Adrenal gland (tissue), 9 donors: ENCODE measurements at regions not wholly inside any gene's neighbourhood (a gene's known extent, or its start where the extent isn't known, plus 50 kb on each side); places are given as distances from the start of the nearest gene placed in this dataset.

ENCODE experiments used
- DNase-seq, 7 donors: peaks; one replicate each; pipeline ENCODE4 v3.0.0-alpha.2; 2019 to 2020
- H3K27ac ChIP-seq, 5 donors: fragments of 200-600 bp; sonication (generic) in 4 of 5; 1 replicate in 3 of 5; 2 replicates in 2 of 5; pipeline versions ENCODE4 v1.5.1 to v1.8.0; 2016 to 2020; ENCODE audit warnings: mild to moderate bottlenecking in 1 of 5
- H3K27me3 ChIP-seq: fragments of 200-600 bp; 2 replicates; pipeline ENCODE4 v1.8.0; 2021
- H3K36me3 ChIP-seq, 2 donors: fragments of 200-600 bp; replicated peaks in 1 of 2; 1 replicate in 1 of 2; 2 replicates in 1 of 2; pipeline versions ENCODE4 v1.5.1 to v1.8.0; 2018 to 2022
- H3K4me1 ChIP-seq, 2 donors: fragments of 200-600 bp; replicated peaks in 1 of 2; 1 replicate in 1 of 2; 2 replicates in 1 of 2; pipeline versions ENCODE4 v1.5.1 to v1.8.0; 2018 to 2021
- H3K4me3 ChIP-seq, 4 donors: fragments of 200-600 bp; sonication (generic) in 3 of 4; one replicate each; pipeline ENCODE4 v1.5.1; 2016 to 2018
- H3K9me3 ChIP-seq, 3 donors: fragments of 200-600 bp; sonication (generic) in 1 of 3; replicated peaks in 1 of 3; 1 replicate in 2 of 3; 2 replicates in 1 of 3; pipeline versions ENCODE4 v1.5.1 to v1.8.0; 2016 to 2021
- CTCF ChIP-seq, 6 experiments: fragments of 450-650 bp in 4 of 6; fragments of 200-600 bp in 2 of 6; sonication (generic) in 1 of 6; IDR thresholded peaks; 1 replicate in 5 of 6; 2 replicates in 1 of 6; pipeline versions ENCODE4 v1.5.1 to v1.8.0; 2016 to 2021; ENCODE audit warnings: antibody characterized with exemption in 6 of 6, mild to moderate bottlenecking in 2 of 6, moderate library complexity in 1 of 6
- POLR2A ChIP-seq, 2 donors: fragments of 450-650 bp; IDR thresholded peaks; one replicate each; pipeline ENCODE4 v1.6.1; 2017; ENCODE audit warnings: antibody characterized with exemption in 2 of 2, mild to moderate bottlenecking in 2 of 2, moderate library complexity in 1 of 2
- WGBS, 4 donors: extraction: QIAGEN DNeasy Blood & Tissue Kit in 2 of 4; methylation state at CpG; one replicate each; pipeline versions ENCODE4 v1.1.5 to v1.1.7; 2013 to 2017; 5-methylcytosine and 5-hydroxymethylcytosine counted together
- intact Hi-C, 2 donors: fragments of 100-400 bp; cut with DNase I; formaldehyde crosslinking; loops; one replicate each; pipeline versions ENCODE4 v1.14.1 to v1.15.0; 2022 to 2023
- donor health status: healthy with polysubstance abuse.
- donor health status: Bipolar disorder and iron deficiency.
- donor health status: DM: yes; HTN: yes; CAD: no.
- donor health status: DM: no; HTN: no; CAD: no.
- donor health status: DM: no; HTN: no; CAD: no.

GRCh38 chr4:103499094-103499493 is 220.7 kb downstream of the TACR3 start:
- DNase-seq, result no peak
- intact Hi-C loops, result no loop called here
- Histone ChIP-seq H3K4me3 (no peak overlapping the region), H3K27ac (no peak overlapping the region), H3K4me1 (no peaks in the 10 kb centered on the region), H3K27me3 (no peaks in the 10 kb centered on the region), H3K9me3 (no peaks in the 10 kb centered on the region), H3K36me3 (no peaks in the 10 kb centered on the region)
- WGBS, 4 donors, result 91 to 94% (median 92%) methylated on average over 2 of the region's 2 CpGs
- TF ChIP-seq CTCF (IDR thresholded peaks at IDR 0.05) (no peak), POLR2A (IDR thresholded peaks at IDR 0.05) (no peak)

- no peak for DNase-seq
- WGBS, 4 donors, result 59 to 65% (median 64%) methylated on average over 8 of the region's 8 CpGs
- TF ChIP-seq POLR2A (IDR thresholded peaks at IDR 0.05), result no peak
- no peak for TF ChIP-seq CTCF (IDR thresholded peaks at IDR 0.05)
These were observed 221.4 kb downstream of the TACR3 start for GRCh38 chr4:103498161-103499070.

GRCh38 chr4:103497692-103498091 is 222.1 kb downstream of the TACR3 start:
- Histone ChIP-seq H3K36me3 (no peaks in the 10 kb centered on the region), H3K4me3 (no peak overlapping the region), H3K27me3 (no peaks in the 10 kb centered on the region), H3K27ac (no peak overlapping the region), H3K4me1 (no peaks in the 10 kb centered on the region), H3K9me3 (no peaks in the 10 kb centered on the region)
- 89 to 100% (median 94%) methylated on average over 1 of the region's 1 CpG for WGBS, 4 donors
- intact Hi-C loops, result no loop called here
- DNase-seq, result no peak
- TF ChIP-seq CTCF (IDR thresholded peaks at IDR 0.05), result no peak
- no peak for TF ChIP-seq POLR2A (IDR thresholded peaks at IDR 0.05)

More at GRCh38 chr4:103498161-103499070, 221.4 kb downstream of the TACR3 start:
- Histone ChIP-seq H3K36me3 (no peaks in the 10 kb centered on the region), H3K4me3 (no peak overlapping the region), H3K9me3 (no peaks in the 10 kb centered on the region), H3K27me3 (no peaks in the 10 kb centered on the region), H3K27ac (no peak overlapping the region), H3K4me1 (no peaks in the 10 kb centered on the region)
- intact Hi-C loops, result no loop called here

- Histone ChIP-seq H3K9me3 (no peaks in the 10 kb centered on the region), H3K4me3 (no peak overlapping the region), H3K36me3 (no peaks in the 10 kb centered on the region), H3K4me1 (no peaks in the 10 kb centered on the region), H3K27ac (no peak overlapping the region), H3K27me3 (no peaks in the 10 kb centered on the region)
- intact Hi-C loops, result no loop called here
- DNase-seq, result no peak
- WGBS, 4 donors, result 81 to 93% (median 92%) methylated on average over 5 of the region's 5 CpGs
- TF ChIP-seq POLR2A (IDR thresholded peaks at IDR 0.05) (no peak), CTCF (IDR thresholded peaks at IDR 0.05) (no peak)
These were observed 223.0 kb downstream of the TACR3 start for GRCh38 chr4:103496800-103497199.
